NT2/D1 (cell line): ENCODE measurements at regions not wholly inside any gene's neighbourhood (a gene's known extent, or its start where the extent isn't known, plus 50 kb on each side); places are given as distances from the start of the nearest gene placed in this dataset.

ENCODE experiments used
- DNase-seq: peaks from one replicate; pipeline ENCODE4 v3.0.0-alpha.2; 2011; ENCODE audit warnings: low read depth, low spot score
- H3K27me3 ChIP-seq: 2 replicates; pipeline ENCODE4 v1.6.0; 2011; ENCODE audit warnings: mild to moderate bottlenecking; ENCODE audit not compliant: insufficient read length, insufficient read depth
- H3K36me3 ChIP-seq: 2 replicates; pipeline ENCODE4 v1.6.1; 2011; ENCODE audit warnings: mild to moderate bottlenecking, low read length, mixed read lengths; ENCODE audit not compliant: insufficient read depth, insufficient read length
- H3K4me1 ChIP-seq: 2 replicates; pipeline ENCODE4 v1.5.1; 2011; ENCODE audit not compliant: insufficient read depth, insufficient read length
- H3K4me3 ChIP-seq: 2 replicates; pipeline ENCODE4 v1.5.1; 2011; ENCODE audit warnings: low read depth; ENCODE audit not compliant: insufficient read length
- H3K9ac ChIP-seq: 2 replicates; pipeline ENCODE4 v1.6.0; 2011; ENCODE audit warnings: low read depth; ENCODE audit not compliant: insufficient read length
- H3K9me3 ChIP-seq: 2 replicates; pipeline ENCODE4 v1.5.1; 2011; ENCODE audit warnings: mild to moderate bottlenecking, low read length; ENCODE audit not compliant: insufficient read depth
- SUZ12 ChIP-seq: IDR thresholded peaks from 2 replicates; pipeline ENCODE4 v1.6.1; 2011; ENCODE audit not compliant: insufficient read length, insufficient read depth; ENCODE audit errors: extremely low read depth
- YY1 ChIP-seq: IDR thresholded peaks from 2 replicates; pipeline ENCODE4 v1.6.1; 2011; ENCODE audit not compliant: insufficient read length, insufficient read depth
- ZNF274 ChIP-seq: IDR thresholded peaks from 2 replicates; pipeline ENCODE4 v1.6.1; 2011; ENCODE audit warnings: mild to moderate bottlenecking, low read depth, low read length

- H3K9me3 ChIP-seq = peaks cover 8% of the 10 kb centered on the region; the same call in 1 of the 2 replicates
- H3K27me3 ChIP-seq = no peaks in the 10 kb centered on the region
- no peaks in the 10 kb centered on the region for H3K4me1 ChIP-seq
- no peak overlapping the region for H3K4me3 ChIP-seq
- H3K9ac ChIP-seq = no peak overlapping the region
- DNase-seq = no peak
- H3K36me3 ChIP-seq = no peaks in the 10 kb centered on the region
- TF ChIP-seq YY1 = no peak
- no peak for TF ChIP-seq ZNF274
- TF ChIP-seq SUZ12 = no peak
These were observed 1176.1 kb downstream of the LRFN5 start for GRCh38 chr14:42782754-42783153.

GRCh38 chr14:42778984-42779383, 1172.3 kb downstream of the LRFN5 start:
- Histone ChIP-seq H3K27me3 (no peaks in the 10 kb centered on the region), H3K9me3 (no peaks in the 10 kb centered on the region), H3K9ac (no peak overlapping the region), H3K4me3 (no peak overlapping the region), H3K36me3 (no peaks in the 10 kb centered on the region), H3K4me1 (no peaks in the 10 kb centered on the region)
- no peak for TF ChIP-seq ZNF274
- TF ChIP-seq YY1 = no peak
- no peak for TF ChIP-seq SUZ12
- DNase-seq = no peak

- H3K9me3 ChIP-seq = no peaks in the 10 kb centered on the region
- H3K9ac ChIP-seq = no peak overlapping the region
- H3K4me1 ChIP-seq = no peaks in the 10 kb centered on the region
- H3K36me3 ChIP-seq = no peaks in the 10 kb centered on the region
- no peaks in the 10 kb centered on the region for H3K27me3 ChIP-seq
- TF ChIP-seq SUZ12 (no peak), YY1 (no peak)
- no peak for DNase-seq
- no peak overlapping the region for H3K4me3 ChIP-seq
These were observed 1144.1 kb downstream of the LRFN5 start for GRCh38 chr14:42750771-42751170.

GRCh38 chr14:42742084-42742483, 1135.4 kb downstream of the LRFN5 start:
- Histone ChIP-seq H3K4me3 (no peak overlapping the region), H3K36me3 (no peaks in the 10 kb centered on the region), H3K4me1 (no peaks in the 10 kb centered on the region), H3K9ac (no peak overlapping the region), H3K27me3 (no peaks in the 10 kb centered on the region), H3K9me3 (no peaks in the 10 kb centered on the region)
- no peak for DNase-seq
- no peak for TF ChIP-seq ZNF274
- no peak for TF ChIP-seq YY1
- TF ChIP-seq SUZ12 = no peak

GRCh38 chr14:42736408-42736807, 1129.7 kb downstream of the LRFN5 start:
- Histone ChIP-seq H3K4me3 (no peak overlapping the region), H3K27me3 (no peaks in the 10 kb centered on the region), H3K4me1 (no peaks in the 10 kb centered on the region), H3K9ac (no peak overlapping the region), H3K36me3 (no peaks in the 10 kb centered on the region), H3K9me3 (no peaks in the 10 kb centered on the region)
- TF ChIP-seq SUZ12 = no peak
- no peak for TF ChIP-seq ZNF274
- TF ChIP-seq YY1 = no peak
- DNase-seq = no peak

- Histone ChIP-seq H3K4me3 (no peak overlapping the region), H3K36me3 (no peaks in the 10 kb centered on the region), H3K9ac (no peak overlapping the region), H3K4me1 (no peaks in the 10 kb centered on the region), H3K27me3 (no peaks in the 10 kb centered on the region), H3K9me3 (no peaks in the 10 kb centered on the region)
- DNase-seq = no peak
- TF ChIP-seq SUZ12 (no peak), YY1 (no peak), ZNF274 (no peak)
These were observed 1127.4 kb downstream of the LRFN5 start for GRCh38 chr14:42734041-42734440.

GRCh38 chr14:42732005-42732404, 1125.3 kb downstream of the LRFN5 start:
- no peaks in the 10 kb centered on the region for H3K4me1 ChIP-seq
- no peaks in the 10 kb centered on the region for H3K27me3 ChIP-seq
- TF ChIP-seq SUZ12 = no peak
- no peak for TF ChIP-seq ZNF274
- TF ChIP-seq YY1 = no peak
- no peak overlapping the region for H3K9ac ChIP-seq
- no peak for DNase-seq
- H3K4me3 ChIP-seq = no peak overlapping the region
- no peaks in the 10 kb centered on the region for H3K9me3 ChIP-seq
- no peaks in the 10 kb centered on the region for H3K36me3 ChIP-seq

- H3K9me3 ChIP-seq = no peaks in the 10 kb centered on the region
- DNase-seq = no peak
- no peaks in the 10 kb centered on the region for H3K4me1 ChIP-seq
- H3K27me3 ChIP-seq = no peaks in the 10 kb centered on the region
- no peak for TF ChIP-seq YY1
- TF ChIP-seq ZNF274 = no peak
- H3K4me3 ChIP-seq = no peak overlapping the region
- H3K9ac ChIP-seq = no peak overlapping the region
- H3K36me3 ChIP-seq = no peaks in the 10 kb centered on the region
These were observed 1124.8 kb downstream of the LRFN5 start for GRCh38 chr14:42731480-42731879.
